NCI-H2171 (cell line): ENCODE measurements at regions not wholly inside any gene's neighbourhood (a gene's known extent, or its start where the extent isn't known, plus 50 kb on each side); places are given as distances from the start of the nearest gene placed in this dataset.

Source experiments
- DNase-seq: peaks from one replicate; lab custom pipeline; 2025; lab: John Stamatoyannopoulos, UW

DNA sequence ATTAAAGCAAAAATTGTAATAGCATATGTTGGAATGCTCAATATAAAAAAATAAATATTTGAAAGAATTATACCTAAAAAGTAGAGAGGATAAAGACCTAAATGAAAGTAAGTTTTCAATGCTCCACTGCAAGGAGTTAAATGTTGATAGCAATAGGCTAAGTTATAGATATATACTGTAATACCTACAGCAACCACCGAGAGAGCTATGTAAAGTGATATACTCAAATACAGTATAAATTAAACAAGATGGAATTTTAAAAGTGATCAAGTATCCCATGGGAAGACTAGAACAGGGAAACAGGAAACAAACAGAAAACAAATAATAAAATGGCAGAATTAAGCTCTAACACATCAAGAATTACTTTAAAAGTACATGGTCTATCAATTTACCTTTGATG lies 73.9 kb downstream of the CASP3 start:
- no peak for DNase-seq

DNA sequence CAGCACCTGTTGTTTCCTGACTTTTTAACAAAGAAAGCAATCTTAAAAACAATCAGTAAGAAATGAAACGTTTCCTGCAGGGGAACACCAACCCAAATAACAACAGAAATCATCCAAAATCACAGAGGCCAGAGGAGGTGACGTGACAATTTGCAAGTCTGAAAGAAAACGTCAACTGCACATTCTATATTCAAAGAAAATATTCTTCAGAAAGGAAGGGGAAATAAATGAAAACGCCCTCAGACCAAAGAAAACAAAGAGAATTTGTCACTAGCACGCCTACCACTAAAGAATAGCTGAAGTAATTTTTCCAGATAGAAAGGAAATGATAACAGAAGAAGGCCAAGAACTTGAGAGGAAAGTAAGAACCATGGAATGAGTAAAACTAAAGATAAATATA lies 74.4 kb downstream of the CASP3 start:
- DNase-seq: no peak

DNA sequence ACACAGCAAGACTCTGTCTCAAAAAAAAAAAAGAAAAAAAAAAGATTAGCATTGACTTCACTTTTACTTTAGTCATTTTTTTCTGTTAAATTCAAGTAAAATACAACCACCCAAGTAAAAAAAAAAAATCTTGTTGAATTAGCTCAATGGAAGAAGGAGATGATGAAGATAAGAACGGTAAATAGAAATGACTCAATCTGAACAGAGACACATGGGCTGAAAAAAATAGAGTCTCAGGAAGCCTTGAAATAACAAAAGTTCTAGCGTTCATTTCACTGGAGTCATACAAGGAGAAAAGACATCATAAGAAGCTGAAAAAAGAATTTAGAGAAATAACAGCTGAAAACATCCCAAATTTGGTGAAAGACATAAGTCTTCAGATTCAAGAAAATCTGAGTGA lies 75.5 kb downstream of the CASP3 start:
- DNase-seq: no peak

DNA sequence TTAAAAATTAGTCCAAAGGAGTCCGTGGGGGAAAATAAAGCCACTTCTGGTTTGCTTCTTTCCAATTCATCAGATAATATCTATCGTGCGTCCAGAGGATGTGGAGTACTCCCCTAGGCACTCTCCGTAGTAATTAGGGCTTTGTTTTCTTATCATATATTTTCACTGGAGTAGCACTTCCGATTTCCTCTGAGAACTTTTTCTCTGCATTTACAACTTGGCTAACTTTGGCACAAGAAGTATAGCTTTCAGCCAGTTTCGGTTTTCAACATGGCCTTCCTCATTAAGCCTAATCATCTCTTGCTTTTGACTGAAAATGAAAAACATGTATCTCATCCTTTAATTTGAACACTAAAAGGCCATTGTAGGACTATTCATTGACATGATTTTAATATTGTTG lies 80.5 kb downstream of the CASP3 start:
- no peak for DNase-seq

DNA sequence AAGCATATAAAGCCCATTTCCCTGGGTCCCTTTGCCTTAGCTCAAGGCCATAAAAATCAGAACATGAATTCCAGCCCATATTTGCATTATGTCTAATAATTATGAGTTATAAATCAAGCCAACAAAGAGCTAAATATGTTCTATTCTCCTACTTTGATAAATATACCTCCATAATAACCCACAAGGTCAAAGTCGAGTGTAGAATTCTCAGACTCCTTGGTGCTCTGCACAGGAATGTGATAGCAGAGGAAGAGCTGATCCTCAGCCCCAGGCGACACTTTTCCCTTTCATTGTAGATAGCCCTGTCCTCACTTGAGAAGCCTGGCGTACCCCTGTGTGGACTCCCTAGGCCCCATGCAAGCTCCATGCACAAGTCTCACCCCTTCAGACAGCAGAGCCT lies 85.6 kb downstream of the CASP3 start:
- DNase-seq: no peak

DNA sequence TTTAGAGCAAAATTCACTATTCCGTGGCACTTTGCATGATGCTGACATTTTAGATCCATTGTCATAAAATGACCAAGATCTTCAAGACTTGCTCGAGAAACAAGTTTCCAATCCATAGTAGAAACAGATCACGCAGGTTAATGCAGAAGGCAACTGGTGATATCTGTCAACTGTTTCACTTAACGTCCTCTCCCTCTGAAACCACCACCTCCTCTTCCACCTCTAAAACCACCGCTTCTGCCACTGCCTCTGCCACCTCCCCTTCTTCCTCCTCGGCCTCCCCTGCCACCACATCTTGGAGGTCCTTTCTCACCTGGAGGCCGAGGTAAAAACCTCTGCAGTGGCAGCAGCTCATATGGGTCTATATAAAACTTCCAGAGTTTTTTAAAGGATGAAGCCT lies 84.6 kb upstream of the IRF2 start:
- DNase-seq: no peak

DNA sequence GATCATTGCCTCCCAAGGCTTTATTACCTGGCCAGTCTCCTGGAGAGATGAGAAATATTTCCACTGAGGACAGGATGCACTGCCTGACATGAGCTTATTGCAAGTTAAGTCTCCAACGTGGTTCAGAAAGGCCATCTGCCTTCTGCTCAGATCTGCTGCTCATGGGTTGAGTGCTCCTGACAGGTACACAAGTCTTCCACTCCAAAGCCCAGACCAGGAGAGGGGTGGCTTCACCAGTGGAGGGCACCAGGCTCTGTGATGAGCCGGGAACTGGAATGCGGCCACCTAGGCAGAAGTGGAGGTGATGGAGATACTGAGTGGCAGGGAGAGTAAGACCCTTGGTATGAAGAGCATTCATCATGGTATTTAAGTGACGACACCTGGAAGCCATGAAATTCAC lies 79.5 kb upstream of the IRF2 start:
- no peak for DNase-seq

DNA sequence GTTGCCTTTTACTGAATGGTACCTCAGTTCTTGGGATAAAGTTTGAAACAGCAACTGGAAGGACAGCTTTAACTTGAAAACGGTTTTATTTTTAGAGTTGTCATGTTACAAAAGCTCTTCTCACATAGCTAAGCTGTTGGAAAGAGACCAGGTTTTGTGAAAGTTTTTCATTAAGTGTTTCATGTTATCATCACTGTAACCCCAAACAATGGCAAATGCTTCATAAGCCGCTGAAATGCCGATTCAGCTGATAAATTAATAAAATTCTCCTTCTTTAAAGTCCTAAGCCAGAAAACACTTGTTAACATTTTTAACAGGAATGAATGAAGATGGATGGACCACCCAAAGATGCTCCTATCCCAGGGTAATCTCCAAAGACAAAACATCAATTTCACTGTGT lies 76.1 kb upstream of the IRF2 start:
- no peak for DNase-seq

DNA sequence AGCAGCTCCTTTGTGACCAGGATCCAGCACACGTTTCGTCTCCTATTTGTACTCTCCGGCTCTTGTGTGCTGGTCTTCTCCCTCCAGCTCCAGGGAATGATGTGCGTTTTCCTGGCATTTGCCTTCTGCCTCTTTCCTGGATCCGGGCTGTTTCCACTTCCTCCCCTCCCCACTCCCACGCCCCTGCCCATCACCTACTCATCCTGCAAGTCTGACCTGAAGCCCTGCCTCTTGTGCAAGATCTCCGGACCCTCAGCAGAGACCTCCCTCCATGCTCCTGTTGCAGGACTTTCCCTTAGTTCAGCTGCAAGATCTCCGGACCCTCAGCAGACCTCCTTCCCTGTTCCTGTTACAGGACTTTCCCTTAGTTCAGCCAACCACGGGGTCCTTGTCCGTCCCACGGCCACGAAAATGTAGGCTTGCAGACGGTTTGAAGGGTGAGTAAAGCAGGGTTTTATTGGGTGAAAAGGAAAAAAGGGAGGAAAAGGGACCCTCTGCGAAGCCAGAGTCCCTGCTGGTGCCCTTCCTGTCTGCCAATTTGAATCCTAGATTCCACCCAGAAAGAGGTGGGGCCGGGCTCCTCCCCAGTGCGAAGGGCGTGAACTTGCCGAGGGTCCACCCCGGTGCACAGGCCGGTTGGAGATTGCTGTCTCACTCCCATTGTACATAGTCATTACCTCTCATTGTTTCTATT lies 74.4 kb upstream of the IRF2 start:
- no peak for DNase-seq

DNA sequence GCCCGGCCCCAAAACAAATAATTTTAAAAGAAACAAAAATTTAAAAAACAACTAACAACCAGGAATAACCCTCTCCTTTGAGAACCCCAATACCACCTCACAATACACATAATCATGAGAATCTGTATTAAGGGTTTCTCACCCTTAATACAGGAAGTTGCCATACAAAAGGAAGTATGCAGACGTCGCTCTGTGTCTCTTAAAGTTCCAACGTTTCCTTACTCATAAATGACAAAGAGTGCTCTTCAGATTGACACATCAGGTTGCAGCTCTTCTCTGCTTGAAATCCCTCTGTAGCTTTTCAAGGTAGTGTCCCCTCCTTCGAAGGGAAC lies 73.9 kb upstream of the IRF2 start:
- DNase-seq: no peak

DNA sequence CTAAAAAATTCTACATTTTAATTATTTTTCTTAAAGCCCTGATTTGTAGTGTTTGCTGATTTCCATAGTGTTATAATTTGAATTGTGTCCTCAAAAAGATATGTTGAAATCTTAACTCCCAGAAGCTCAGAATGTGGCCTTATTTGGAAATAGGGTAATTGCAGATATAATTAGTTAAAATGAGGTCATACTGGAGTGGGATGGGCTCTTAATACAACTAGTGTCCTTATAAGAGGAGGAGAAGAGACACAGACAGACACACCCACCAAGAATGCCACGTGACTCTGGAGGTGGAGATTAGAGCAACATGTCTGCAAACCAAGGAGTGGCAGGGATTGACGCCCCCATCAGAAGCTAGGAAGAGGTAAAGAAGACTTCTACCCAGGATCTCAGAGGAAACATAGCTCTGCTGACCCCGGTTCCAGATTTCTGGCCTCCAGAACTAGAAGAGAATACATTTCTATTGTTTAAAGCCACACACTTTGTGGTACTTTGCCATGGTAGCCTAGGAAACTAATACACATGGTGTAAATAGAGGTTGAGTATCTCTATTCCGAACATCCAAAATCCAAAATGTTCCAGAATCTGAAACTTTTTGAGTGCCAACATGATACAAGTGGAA lies 70.5 kb upstream of the IRF2 start:
- DNase-seq: no peak

DNA sequence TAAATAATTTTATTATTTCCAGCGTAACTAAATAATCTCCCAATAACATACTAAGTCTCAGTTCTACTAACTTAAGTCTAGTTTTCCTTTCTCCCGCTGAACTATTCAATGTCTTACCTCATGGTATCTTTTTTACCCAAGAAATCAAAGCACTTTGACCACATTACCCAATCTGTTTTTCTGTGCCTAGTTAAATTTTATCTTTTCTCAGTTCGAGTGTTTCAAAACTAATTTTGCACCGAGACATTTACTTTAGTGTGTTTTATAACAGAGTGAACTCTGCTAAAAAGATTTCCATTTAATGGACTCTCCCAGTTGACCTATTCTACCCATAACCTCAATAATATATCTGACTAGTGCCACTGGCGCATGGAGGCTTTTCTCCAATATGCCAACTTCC lies 67.6 kb upstream of the IRF2 start:
- no peak for DNase-seq

DNA sequence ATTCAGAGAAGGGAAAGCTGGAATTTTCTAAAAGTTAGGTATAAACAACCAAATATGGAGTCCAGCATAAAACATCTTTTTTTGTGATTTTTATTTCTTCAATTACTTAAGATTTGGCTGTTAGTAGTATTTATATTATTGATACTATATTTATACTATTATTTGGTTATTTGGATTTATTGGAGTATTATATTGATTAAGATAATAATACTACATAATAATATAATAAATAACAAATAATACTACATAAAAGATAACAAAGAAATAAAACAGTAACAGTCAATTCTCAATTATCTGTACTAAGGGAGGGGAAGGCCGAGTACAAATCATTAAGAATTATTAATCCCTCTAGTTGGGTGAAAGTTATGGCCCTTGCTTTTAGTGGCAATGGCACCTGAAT lies 66.0 kb upstream of the IRF2 start:
- no peak for DNase-seq

DNA sequence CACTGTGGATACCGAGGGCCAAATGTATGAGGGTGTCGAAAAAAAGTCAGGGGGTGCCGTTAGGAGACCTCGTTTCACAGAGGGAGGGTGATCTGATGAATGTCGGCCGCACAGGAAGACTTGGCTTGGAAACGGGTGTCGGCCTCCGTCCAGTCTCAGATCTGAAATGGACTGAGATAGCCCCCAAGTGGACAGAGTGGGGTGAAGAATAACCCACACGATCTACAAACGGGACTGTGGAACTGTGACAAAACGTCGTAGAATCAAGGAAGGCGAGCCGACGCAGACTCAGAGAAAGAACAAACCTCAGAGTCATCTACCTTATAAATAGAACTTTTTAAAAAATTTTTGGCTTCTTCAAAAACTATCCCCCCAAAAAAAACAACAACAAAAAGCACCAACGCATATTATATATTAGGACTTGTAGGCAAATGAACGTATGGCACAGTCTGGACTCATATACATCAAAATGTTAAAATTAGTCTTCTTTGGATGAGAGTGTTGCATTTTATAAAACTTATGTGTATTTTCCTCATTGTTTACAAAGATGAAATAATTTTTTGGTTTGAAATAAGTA lies 63.8 kb upstream of the IRF2 start:
- DNase-seq: no peak

DNA sequence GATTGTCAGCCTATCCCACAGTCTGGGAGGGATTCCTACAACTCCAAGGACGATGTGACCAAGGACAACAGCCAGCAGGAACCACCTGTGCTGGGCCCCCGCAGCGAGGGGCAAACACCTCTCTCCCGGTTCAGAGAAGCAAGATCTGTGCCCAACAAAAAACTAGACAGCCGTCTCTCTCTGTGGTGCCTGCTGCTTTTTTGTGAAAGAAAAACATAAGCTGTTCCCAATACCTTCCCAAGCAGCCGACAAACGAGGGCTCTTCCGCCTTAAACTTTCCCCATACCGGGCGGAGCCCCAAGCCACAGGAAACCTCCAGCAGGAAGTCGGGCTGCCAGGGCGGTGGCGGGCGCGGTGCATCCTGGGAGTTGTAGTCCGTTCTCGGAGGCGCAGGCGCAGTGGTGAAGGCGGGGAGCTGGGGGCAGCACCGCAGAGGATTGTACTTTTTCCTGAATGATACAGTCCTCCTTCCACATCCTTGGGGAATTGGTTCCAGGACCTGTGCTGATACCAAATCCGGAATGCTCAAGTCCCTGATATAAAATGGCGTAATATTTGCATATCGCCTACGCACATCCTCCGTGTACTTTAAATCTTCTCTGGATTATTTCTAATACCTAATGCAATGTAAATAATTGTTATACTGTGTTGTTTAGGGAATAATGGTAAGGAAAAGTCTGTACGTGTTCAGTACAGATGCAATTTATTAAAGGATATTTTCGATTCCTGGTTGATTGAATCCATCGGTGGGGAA lies 63.1 kb upstream of the IRF2 start:
- DNase-seq: peak; percentile 78

DNA sequence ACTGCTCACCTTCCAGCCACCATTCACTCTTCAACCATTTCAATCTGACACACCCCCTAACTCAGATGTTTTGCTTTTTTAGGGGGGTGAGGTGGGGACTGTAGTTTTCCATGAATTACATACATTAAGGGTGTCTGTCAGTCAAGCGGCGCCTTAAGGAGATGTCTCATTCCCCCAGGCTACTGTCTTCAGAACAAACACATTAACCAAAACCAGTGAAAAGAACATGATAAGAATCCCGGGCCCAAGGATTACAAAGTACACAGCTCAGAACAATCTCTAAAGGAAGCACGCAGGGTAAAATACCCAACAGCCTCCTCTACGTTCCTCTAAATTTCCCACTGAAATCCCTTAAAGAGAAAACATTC lies 62.5 kb upstream of the IRF2 start:
- DNase-seq: no peak

DNA sequence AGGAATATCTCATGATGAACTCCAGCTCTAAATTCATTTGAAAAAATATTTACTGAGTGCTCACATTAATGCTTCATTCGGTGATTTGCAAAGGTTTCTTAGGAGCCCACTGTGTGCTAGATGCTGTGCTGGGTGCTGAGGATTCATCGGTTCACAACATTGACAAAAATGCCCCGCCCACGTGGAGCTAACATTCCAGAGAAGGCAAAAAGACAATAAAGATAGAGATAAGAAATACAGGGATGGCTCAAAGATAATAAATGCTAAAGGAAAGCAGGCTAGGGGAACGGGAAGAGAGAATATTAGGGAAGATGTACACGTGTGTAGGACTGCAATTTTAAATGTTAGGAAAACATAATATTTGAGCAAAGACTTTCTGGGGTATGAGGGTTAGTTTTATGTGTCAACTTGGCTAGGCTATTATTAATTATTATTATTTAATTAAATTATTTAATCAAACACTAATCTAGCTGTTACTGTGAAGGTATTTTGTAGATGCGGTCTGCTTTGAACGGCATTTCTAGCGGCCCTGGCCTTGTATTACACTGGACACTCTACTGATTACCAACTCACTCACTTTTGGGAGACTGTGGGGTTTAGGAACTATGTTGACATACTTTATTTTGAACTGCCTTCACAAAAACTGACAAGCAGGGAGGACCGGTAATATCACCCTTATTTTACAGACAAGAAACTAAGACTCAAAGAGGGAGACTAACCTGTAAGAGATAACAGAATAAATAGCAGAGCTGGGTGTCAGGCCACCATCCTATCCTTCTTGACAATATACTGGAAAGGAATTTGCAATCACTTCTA lies 61.9 kb upstream of the IRF2 start:
- no peak for DNase-seq

DNA sequence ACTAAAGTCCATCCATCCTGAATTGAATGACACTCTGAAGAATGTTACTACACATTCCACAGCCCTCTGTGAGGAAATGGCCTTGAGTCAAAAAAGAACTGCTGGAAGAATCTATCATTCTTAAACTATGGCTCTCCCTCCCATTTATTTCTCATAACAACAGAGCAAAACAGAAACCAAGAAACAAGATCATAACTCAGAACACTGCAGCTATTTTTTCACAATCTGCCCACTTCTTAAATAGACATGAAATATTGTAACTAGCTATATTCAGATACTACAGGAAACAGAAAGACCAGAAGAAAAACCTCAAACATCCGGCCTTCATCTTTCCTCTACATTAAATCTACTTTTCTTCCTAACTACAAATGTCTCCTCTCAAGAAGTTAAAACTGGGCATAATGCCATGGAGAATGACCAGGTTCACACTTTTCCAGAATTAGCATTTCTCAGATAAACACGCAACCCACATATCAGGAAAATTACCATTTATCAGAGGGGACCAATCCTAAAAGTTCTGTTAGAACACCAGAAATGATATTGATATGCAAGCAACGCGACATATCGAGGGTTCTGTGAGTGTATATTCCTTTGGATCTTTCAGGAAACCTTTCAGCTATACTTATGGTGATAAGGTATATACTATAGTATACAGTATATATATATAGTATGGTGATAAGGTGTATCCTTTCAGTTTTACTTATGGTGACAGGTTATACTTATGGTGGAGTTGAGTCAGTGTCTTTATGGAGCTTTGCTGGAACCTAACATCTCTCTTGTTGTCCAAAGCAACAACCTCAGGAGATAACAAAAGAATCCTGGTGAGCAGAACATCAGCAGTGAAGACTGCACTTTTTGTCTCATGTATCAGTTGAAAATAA lies 60.4 kb upstream of the IRF2 start:
- DNase-seq: no peak

DNA sequence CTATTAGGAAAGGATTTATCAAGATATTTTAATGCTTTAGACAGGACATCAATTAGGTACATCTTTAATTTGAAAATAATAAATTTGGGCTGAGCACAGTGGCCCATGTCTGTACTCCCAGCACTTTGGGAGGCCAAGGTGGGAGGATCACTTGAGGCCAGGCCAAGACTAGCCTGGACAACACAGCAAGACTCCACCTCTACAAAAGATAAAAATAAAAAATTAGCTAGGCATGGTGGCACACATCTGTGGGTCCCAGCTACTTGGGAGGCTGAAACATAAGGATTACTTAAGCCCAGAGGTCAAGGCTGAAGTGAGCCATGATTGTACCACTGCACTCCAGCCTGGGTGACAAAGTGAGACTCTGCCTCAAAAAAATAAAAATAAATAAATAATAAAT lies 59.6 kb upstream of the IRF2 start:
- DNase-seq: no peak

DNA sequence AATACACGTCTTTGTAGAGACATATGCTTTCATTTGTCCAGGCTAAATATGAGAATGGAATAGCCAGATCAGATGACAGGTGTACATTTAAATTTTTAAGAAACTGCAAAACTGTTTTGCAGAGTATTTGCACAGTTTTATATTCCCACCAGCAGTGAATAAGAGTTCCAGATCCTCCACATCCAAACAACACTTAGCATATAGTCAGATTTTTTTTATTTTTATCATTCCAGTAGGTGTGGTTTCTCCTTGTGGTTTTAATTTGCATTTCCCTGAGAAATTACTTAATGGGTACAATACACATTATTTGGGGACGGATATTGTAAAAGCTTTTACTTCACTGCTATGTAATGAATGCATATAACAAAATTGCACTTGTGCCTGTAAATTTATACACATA lies 56.7 kb upstream of the IRF2 start:
- no peak for DNase-seq

DNA sequence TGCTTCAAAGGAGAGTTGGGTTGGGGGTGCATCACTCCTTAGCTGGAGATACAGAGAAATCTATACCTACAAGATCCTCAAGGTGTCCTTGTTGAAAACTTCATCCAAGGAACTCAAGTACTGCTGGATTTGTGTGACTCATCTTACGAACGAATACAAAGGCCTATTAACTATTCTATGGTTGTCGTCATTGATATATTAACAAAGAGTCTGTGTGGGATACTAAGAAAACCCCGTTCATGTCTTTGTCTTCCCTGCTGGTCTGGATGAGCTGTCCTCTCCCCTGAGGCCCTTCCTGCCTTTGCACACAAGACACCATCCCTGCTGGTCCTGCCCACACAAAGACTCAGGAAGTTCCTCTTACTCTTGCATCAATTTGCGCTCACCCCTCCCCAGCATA lies 54.9 kb upstream of the IRF2 start:
- DNase-seq: no peak

DNA sequence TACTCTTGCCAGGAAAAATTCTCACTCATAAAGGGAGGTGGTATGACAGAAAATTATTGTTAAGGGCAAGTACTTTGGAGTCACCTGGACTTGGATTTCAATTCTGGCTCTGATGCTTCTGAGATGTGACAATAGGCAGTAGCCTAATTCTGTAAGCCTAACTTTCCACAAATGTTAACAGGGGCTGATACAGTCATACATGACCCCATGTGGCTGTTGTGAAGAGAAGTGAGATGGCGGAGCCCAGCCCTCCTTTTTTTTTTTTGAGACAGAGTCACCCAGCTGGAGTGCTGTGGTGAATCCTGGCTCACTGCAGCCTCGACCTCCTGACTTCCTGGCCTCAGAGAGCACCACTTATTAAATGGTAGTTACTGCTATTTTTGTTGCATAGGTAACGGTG lies 54.4 kb upstream of the IRF2 start:
- no peak for DNase-seq
